ENCODE measurements at regions not wholly inside any gene's neighbourhood (a gene's known extent, or its start where the extent isn't known, plus 50 kb on each side); places are given as distances from the start of the nearest gene placed in this dataset.

DNA sequence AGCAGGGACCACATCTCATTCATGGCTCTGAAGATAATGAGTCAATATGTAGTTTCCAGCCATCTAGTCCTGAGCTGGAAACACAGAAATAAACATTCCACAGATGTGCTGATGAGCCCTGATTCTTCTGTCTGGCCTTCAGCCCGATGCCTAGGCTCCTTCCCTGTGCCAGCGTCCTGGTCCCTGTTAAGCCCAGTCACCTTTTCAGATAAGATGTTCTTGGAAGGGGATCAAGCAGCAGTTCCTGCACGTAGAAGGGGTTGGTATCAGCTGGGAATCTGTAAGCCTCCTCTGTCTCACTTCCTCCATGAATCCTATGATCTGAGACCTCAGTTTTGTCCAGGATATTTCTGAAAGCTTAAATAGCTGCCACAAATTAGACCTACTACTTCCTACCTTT, 149.3 kb downstream of the TTC32 start:
- no peak overlapping the region for H3K4me2 ChIP-seq (ENCODE audit: low read depth, low read length)
- no peak overlapping the region for H3K27ac ChIP-seq (ENCODE audit: extremely low read length, insufficient read depth, low read length)
- no peak overlapping the region for H3K4me3 ChIP-seq (replicated peaks in 1 of 3; ENCODE audit: insufficient read depth in 1 of 3, low read depth in 2 of 3, low read length in 3 of 3)
- in situ Hi-C loops (cut with HindIII; ENCODE audit: extremely low pct_ligation_motif_present, low pct_unique_long_range_greater_than_20kb) (no loop called here), intact Hi-C loops (cut with micrococcal nuclease; ENCODE audit: unreplicated experiment) (no loop called here)
- ChIA-PET POLR2A (no interaction called here), CTCF (ENCODE audit: low intra/inter-chr PET ratio, low total read pairs) (no interaction called here)
- H3K27me3 ChIP-seq (ENCODE audit: control insufficient read depth in 1 of 2, insufficient read depth in 2 of 2, low read length in 2 of 2): peaks cover 4 to 21% of the 10 kb centered on the region in 2 experiments; a peak in 4 of 5 replicates
- BruUV-seq (replicated peaks): no TSS peak
- H2AFZ ChIP-seq (ENCODE audit: low read length): no peak overlapping the region
- no peaks in the 10 kb centered on the region for H3K36me3 ChIP-seq (replicated peaks in 1 of 2; ENCODE audit: control insufficient read depth in 1 of 2, insufficient read depth in 2 of 2, low read length in 2 of 2)
- H3K9ac ChIP-seq (ENCODE audit: insufficient read depth, low read depth, low read length): no peak overlapping the region
- TF ChIP-seq ZNF10 (CRISPR knock-in tag; IDR thresholded peaks at IDR 0.05; ENCODE audit: borderline replicate concordance, low read depth): no peak
- TF ChIP-seq GATA4 (IDR thresholded peaks at IDR 0.05; ENCODE audit: borderline replicate concordance, low read depth): no peak
- TF ChIP-seq SMYD3 (CRISPR knock-in tag; IDR thresholded peaks at IDR 0.05): no peak
- DNase-seq (ENCODE audit: low spot score): no peak
- 0% methylated on average over 3 of the region's 3 CpGs for WGBS (ENCODE audit: low lambda C conversion rate)
- H3K4me1 ChIP-seq (ENCODE audit: insufficient read depth, low read length): peaks cover 14% of the 10 kb centered on the region
- no peaks in the 10 kb centered on the region for H3K79me2 ChIP-seq (ENCODE audit: insufficient read depth, low read length)
- H3K9me3 ChIP-seq (ENCODE audit: low read length): no peaks in the 10 kb centered on the region
- H4K20me1 ChIP-seq (ENCODE audit: insufficient read depth, low read length): no peaks in the 10 kb centered on the region
- FAIRE-seq: no peak
- no peak for ATAC-seq

DNA sequence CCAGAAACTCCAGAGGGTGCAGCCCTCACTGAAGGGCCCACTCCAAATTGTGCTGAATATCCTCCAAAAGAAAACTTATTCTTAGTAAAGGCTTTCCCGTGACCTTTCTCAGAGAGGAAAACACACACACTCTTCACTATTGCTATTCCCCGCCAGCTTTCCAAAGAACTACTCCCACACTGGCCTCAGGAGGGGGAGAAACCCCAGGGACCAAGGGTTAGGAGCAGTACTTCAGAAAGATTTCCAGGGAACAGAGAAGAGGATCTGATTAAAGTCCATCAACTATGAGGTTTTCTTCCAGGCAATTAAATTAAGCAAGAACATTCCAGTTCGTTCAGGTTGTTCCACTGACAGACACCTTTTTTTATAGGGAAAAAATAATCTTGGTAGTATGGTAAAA, 150.2 kb downstream of the TTC32 start:
- no peak overlapping the region for H2AFZ ChIP-seq (ENCODE audit: low read length)
- 29% methylated on average over 3 of the region's 3 CpGs for WGBS (ENCODE audit: low lambda C conversion rate)
- no peak overlapping the region for H3K27ac ChIP-seq (ENCODE audit: extremely low read length, insufficient read depth, low read length)
- H3K9me3 ChIP-seq (ENCODE audit: low read length): no peaks in the 10 kb centered on the region
- no peak overlapping the region for H3K4me2 ChIP-seq (ENCODE audit: low read depth, low read length)
- ChIA-PET CTCF (ENCODE audit: low intra/inter-chr PET ratio, low total read pairs) (no interaction called here), POLR2A (no interaction called here)
- ATAC-seq (no peak), FAIRE-seq (no peak), DNase-seq (ENCODE audit: low spot score) (no peak)
- no TSS peak for BruUV-seq (replicated peaks)
- H4K20me1 ChIP-seq (ENCODE audit: insufficient read depth, low read length): no peaks in the 10 kb centered on the region
- peaks cover 14% of the 10 kb centered on the region for H3K4me1 ChIP-seq (ENCODE audit: insufficient read depth, low read length)
- H3K79me2 ChIP-seq (ENCODE audit: insufficient read depth, low read length): no peaks in the 10 kb centered on the region
- H3K36me3 ChIP-seq (replicated peaks in 1 of 2; ENCODE audit: control insufficient read depth in 1 of 2, insufficient read depth in 2 of 2, low read length in 2 of 2): no peaks in the 10 kb centered on the region
- intact Hi-C loops (cut with micrococcal nuclease; ENCODE audit: unreplicated experiment): no loop called here
- no peak overlapping the region for H3K4me3 ChIP-seq (replicated peaks in 1 of 3; ENCODE audit: insufficient read depth in 1 of 3, low read depth in 2 of 3, low read length in 3 of 3)
- in situ Hi-C loops (cut with HindIII; ENCODE audit: extremely low pct_ligation_motif_present, low pct_unique_long_range_greater_than_20kb): no loop called here
- peaks cover 4 to 21% of the 10 kb centered on the region in 2 experiments; a peak in 4 of 5 replicates for H3K27me3 ChIP-seq (ENCODE audit: control insufficient read depth in 1 of 2, insufficient read depth in 2 of 2, low read length in 2 of 2)
- TF ChIP-seq, protein P1, sequence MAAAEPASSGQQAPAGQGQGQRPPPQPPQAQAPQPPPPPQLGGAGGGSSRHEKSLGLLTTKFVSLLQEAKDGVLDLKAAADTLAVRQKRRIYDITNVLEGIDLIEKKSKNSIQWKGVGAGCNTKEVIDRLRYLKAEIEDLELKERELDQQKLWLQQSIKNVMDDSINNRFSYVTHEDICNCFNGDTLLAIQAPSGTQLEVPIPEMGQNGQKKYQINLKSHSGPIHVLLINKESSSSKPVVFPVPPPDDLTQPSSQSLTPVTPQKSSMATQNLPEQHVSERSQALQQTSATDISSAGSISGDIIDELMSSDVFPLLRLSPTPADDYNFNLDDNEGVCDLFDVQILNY (CRISPR knock-in tag; conservative IDR thresholded peaks at IDR 0.05): no peak
- no peak for TF ChIP-seq ZBTB38 (CRISPR knock-in tag; IDR thresholded peaks at IDR 0.05)
- no peak for TF ChIP-seq HOXA3 (CRISPR knock-in tag; IDR thresholded peaks at IDR 0.05)
- TF ChIP-seq, protein P2, sequence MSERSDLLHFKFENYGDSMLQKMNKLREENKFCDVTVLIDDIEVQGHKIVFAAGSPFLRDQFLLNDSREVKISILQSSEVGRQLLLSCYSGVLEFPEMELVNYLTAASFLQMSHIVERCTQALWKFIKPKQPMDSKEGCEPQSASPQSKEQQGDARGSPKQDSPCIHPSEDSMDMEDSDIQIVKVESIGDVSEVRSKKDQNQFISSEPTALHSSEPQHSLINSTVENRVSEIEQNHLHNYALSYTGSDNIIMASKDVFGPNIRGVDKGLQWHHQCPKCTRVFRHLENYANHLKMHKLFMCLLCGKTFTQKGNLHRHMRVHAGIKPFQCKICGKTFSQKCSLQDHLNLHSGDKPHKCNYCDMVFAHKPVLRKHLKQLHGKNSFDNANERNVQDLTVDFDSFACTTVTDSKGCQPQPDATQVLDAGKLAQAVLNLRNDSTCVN (CRISPR knock-in tag; IDR thresholded peaks at IDR 0.05; ENCODE audit: borderline replicate concordance): no peak
- TF ChIP-seq ZBTB21 (CRISPR knock-in tag; IDR thresholded peaks at IDR 0.05): no peak
- no peak for TF ChIP-seq STAT5B (CRISPR knock-in tag; IDR thresholded peaks at IDR 0.05)
- no peak overlapping the region for H3K9ac ChIP-seq (ENCODE audit: insufficient read depth, low read depth, low read length)

Data from HepG2 (cell line).